Stomach (tissue), 4 donors: ENCODE measurements at regions not wholly inside any gene's neighbourhood (a gene's known extent, or its start where the extent isn't known, plus 50 kb on each side); places are given as distances from the start of the nearest gene placed in this dataset.

ENCODE experiments used
- POLR2AphosphoS5 ChIP-seq, 3 donors: sonication (generic); formaldehyde crosslinking; IDR thresholded peaks; one replicate each; pipeline ENCODE4 v1.6.1; 2016; ENCODE audit warnings: antibody characterized with exemption in 3 of 3
- TF ChIP-seq, protein P1 (sequence below), 7 experiments: fragments of 450-650 bp in 4 of 7; fragments of 200-600 bp in 3 of 7; sonication (generic) in 3 of 7; IDR thresholded peaks; one replicate each; pipeline ENCODE4 v1.5.1; 2016 to 2019; ENCODE audit warnings: antibody characterized with exemption in 7 of 7, control low read depth in 2 of 7, mild to moderate bottlenecking in 1 of 7

DNA sequence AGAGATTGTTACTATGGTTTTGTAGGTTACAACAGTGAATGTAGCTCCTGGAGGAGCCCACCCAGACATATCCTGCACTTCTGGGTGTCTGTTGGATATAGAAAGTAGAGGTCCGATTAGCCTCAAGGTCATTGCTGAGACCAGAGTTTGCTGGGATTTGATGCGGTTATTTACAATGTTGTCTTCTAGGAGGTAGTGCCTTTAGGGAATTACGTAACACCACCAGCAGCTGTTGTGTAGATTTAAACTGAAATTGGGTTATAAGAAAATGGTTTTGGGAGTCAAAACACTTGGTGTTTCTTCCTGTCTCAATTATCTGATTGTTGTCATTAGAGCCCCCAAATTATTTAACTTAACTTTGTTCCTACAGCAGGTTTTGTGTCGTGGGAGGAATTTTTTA lies 225.3 kb upstream of the PELI2 start:
- TF ChIP-seq, protein P1, sequence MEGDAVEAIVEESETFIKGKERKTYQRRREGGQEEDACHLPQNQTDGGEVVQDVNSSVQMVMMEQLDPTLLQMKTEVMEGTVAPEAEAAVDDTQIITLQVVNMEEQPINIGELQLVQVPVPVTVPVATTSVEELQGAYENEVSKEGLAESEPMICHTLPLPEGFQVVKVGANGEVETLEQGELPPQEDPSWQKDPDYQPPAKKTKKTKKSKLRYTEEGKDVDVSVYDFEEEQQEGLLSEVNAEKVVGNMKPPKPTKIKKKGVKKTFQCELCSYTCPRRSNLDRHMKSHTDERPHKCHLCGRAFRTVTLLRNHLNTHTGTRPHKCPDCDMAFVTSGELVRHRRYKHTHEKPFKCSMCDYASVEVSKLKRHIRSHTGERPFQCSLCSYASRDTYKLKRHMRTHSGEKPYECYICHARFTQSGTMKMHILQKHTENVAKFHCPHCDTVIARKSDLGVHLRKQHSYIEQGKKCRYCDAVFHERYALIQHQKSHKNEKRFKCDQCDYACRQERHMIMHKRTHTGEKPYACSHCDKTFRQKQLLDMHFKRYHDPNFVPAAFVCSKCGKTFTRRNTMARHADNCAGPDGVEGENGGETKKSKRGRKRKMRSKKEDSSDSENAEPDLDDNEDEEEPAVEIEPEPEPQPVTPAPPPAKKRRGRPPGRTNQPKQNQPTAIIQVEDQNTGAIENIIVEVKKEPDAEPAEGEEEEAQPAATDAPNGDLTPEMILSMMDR (IDR thresholded peaks at IDR 0.05), result no peak
- TF ChIP-seq POLR2AphosphoS5 (IDR thresholded peaks at IDR 0.05), result no peak
